AG04449 (cell line): ENCODE measurements at regions not wholly inside any gene's neighbourhood (a gene's known extent, or its start where the extent isn't known, plus 50 kb on each side); places are given as distances from the start of the nearest gene placed in this dataset.

Experiments used
- CTCF ChIA-PET: fragments of 350-600 bp; formaldehyde crosslinking; extraction: SDS; loops from one replicate; lab custom pipeline; 2021; ENCODE audit warnings: antibody characterized with exemption; lab: Yijun Ruan, JAX
- POLR2A ChIA-PET: fragments of 400-600, 350-600 bp; formaldehyde crosslinking; extraction: SDS; loops from one replicate; lab custom pipeline; 2020; ENCODE audit warnings: antibody characterized with exemption, inconsistent platforms; lab: Yijun Ruan, JAX
- DNase-seq: peaks from one replicate; pipeline ENCODE4 v3.0.0-alpha.2; 2010; ENCODE audit warnings: low read depth, low spot score
- H3K4me3 ChIP-seq: 2 replicates; pipeline ENCODE4 v1.5.1; 2011; ENCODE audit warnings: low read depth, mild to moderate bottlenecking, control low read depth, low read length
- TF ChIP-seq, protein P1 (sequence below): IDR thresholded peaks from one replicate; pipeline ENCODE4 v1.5.1; 2011; ENCODE audit warnings: mild to moderate bottlenecking, moderate library complexity, low read length, control low read depth, inconsistent platforms; ENCODE audit not compliant: insufficient read depth; ENCODE audit errors: missing control alignments

DNA sequence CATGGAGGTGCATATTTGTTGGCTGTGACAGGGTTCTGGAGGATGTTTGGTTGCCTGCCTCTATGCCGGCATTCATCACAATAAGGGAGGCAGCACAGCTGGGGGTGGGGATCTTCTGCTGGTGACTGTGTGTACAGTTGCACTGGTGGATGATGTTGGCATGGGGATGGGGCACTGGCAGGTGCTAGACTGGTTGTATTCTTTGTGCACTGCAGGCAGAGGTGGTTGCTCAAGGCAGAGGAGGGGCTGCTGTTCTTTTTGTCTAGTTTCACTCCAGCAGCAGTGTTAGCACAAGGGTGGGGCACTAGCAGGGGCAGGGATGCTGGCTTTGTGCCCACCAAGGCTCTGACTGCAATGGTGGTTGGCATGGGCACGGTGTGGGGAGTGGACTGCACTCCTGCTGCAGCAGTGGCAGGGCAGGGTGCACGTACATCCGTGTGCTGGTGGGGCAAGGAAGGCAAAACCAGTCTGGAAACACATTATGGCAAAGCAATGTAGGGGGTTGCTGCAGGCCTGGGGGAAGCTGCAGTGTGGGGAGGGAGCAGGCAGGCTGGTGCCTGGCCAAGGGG, 69.3 kb downstream of the ISOC1 start:
- ChIA-PET CTCF (no interaction called here), POLR2A (no interaction called here)
- H3K4me3 ChIP-seq, result no peak overlapping the region
- TF ChIP-seq, protein P1, sequence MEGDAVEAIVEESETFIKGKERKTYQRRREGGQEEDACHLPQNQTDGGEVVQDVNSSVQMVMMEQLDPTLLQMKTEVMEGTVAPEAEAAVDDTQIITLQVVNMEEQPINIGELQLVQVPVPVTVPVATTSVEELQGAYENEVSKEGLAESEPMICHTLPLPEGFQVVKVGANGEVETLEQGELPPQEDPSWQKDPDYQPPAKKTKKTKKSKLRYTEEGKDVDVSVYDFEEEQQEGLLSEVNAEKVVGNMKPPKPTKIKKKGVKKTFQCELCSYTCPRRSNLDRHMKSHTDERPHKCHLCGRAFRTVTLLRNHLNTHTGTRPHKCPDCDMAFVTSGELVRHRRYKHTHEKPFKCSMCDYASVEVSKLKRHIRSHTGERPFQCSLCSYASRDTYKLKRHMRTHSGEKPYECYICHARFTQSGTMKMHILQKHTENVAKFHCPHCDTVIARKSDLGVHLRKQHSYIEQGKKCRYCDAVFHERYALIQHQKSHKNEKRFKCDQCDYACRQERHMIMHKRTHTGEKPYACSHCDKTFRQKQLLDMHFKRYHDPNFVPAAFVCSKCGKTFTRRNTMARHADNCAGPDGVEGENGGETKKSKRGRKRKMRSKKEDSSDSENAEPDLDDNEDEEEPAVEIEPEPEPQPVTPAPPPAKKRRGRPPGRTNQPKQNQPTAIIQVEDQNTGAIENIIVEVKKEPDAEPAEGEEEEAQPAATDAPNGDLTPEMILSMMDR, result no peak
- no peak for DNase-seq

DNA sequence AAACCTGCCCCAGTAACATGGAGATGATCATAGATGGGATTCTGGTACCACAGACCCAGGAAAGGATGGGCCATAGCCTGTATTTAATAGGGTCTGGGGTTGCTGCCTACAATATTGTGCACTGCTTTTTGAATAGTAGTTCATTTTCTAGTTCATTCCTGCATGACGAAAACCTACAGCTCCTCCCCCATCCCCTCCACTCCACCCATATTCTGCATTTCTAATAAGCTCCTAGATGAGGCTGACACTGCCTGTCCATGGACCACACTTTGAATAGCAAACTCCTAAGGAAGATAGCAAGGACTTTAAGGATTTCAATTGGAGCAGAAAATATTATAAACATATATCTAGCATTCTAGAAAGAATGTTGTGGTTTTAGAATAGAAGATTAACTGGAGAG, 75.5 kb downstream of the ISOC1 start:
- TF ChIP-seq, protein P1, result no peak
- ChIA-PET POLR2A (no interaction called here), CTCF (no interaction called here)
- no peak for DNase-seq
- no peak overlapping the region for H3K4me3 ChIP-seq

DNA sequence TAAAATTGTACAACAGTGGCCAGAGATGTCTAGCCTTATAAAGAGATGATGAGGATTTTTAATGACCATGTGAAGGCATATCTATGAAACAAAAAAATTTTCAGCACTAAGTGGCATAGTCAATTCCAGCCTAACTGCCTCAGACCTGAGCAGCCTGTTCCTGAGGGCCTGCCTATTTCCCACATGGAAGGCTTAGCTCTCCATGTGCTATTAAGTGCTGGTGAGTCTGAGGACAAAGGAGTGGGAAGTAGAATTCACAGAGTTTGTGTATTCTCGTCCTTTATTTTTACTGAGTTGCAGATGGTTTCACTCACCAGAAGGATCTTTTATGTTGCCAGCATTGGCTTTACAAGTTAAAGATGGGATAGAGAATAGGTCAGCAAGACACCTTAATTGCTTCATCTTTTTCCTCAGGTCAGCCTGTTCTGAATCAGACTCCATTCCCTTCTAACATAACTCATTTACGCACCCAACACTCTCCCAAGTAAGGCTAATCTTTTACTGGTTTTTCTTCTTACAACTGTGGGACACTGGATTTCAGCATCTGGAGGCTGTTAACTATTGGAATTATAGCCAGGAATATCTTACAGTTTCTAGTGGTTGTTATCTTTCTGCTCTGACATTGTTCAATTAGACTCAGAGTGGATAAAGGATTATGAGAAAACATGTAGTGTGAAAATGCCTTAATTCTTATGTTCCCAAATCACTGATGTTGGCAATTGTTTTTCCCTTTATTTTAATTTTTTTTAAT, 76.8 kb downstream of the ISOC1 start:
- TF ChIP-seq, protein P1, result no peak
- ChIA-PET CTCF (no interaction called here), POLR2A (no interaction called here)

DNA sequence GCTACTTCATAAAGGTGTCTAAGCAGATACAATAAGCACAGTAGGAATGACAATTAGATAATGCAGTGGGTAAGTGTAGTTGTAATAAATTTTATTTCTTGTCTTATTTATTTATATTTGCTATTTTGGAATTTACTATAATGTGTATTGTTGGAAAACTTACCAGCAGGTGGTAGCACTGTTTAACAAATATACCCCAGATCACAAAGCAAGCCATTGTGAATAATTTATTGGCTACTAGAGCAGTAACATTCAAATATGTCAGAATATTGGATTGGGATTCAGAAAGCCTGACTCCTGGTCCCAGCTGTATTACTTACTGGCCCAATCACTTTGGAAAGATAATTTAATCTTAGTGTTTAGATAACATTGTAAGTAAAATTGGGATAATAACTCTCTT, 78.0 kb downstream of the ISOC1 start:
- TF ChIP-seq, protein P1, result no peak
- POLR2A ChIA-PET, result no interaction called here
- H3K4me3 ChIP-seq, result no peak overlapping the region
- no peak for DNase-seq
- CTCF ChIA-PET, result no interaction called here

More for the DNA sequence above, 76.8 kb downstream of the ISOC1 start:
- no peak for DNase-seq
- no peak overlapping the region for H3K4me3 ChIP-seq

DNA sequence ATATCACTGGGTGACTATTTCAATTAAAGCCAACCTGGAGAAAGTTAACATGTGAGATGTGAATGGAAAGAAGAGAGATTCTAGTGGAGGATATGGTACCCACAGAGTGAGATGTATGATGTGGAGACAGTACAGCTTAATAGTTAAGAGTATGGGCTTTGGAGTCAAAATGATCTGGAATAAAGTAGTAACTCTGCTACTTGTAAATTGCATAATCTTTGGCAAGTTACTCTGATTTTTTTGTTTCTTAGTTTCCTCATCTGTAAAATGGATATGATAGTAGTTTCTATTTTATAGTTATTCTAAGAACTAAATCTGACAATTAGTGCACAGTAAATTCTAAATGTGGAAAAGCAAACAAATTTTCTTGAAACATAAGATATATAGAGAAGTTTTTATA, 79.2 kb downstream of the ISOC1 start:
- no peak overlapping the region for H3K4me3 ChIP-seq
- no peak for DNase-seq
- POLR2A ChIA-PET, result no interaction called here
- TF ChIP-seq, protein P1, result no peak
- CTCF ChIA-PET, result no interaction called here

DNA sequence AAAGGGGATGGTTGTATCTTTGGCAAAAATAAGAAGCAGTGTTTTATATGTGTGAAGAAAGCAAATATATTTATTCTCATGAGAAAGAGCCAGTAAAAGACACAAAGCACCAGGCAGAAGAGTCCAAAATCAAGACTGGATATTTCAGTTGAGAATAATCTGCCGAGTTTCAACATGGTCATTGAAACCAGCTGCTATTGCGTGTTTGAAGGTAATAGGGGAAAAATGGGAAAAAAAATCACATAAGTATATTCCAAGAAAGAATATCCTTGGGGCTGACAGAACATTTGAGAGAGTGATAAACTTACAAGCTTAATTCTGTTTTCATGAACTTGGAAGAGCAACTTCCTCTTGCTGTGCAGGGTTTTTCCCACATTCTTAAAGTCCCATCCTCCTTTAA, 79.9 kb downstream of the ISOC1 start:
- TF ChIP-seq, protein P1, result no peak
- H3K4me3 ChIP-seq, result no peak overlapping the region
- POLR2A ChIA-PET, result no interaction called here
- CTCF ChIA-PET, result no interaction called here
- DNase-seq, result no peak
